ENCODE measurements at regions not wholly inside any gene's neighbourhood (a gene's known extent, or its start where the extent isn't known, plus 50 kb on each side); places are given as distances from the start of the nearest gene placed in this dataset.

DNA sequence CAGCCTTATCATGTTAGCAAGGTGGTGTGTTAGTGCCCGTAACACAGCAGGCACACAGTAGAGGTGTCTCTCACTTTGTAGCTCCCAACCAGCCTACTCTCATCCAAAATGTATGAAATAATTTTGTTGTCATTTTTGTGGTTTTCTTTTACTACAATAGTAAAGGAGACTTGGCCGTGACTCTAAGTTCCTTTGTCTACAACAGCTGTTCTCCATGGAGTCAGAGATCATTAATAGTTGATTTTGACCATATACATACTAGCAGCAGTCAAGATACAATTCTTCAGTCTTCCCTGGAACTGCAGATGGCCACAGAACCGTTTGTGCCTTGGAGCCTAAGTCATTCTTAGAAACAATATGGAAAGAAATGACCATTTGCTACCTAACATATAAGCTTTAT is 567.1 kb downstream of the TLR4 start:
- Histone ChIP-seq H3K27ac (ENCODE audit: low read length) (no peak overlapping the region), H3K9me3 (ENCODE audit: low read length) (no peaks in the 10 kb centered on the region), H3F3A (ENCODE audit: insufficient read depth, low read length, poor library complexity, severe bottlenecking) (no peaks in the 10 kb centered on the region), H3K27me3 (ENCODE audit: insufficient read depth, low read depth, low read length) (no peaks in the 10 kb centered on the region), H4K20me1 (ENCODE audit: insufficient read depth) (no peaks in the 10 kb centered on the region), H3K9ac (ENCODE audit: low read length) (no peak overlapping the region), H2AFZ (ENCODE audit: low read depth, low read length) (no peak overlapping the region), H3K79me2 (replicated peaks; ENCODE audit: insufficient read depth, low read length) (no peaks in the 10 kb centered on the region), H3K4me3 (ENCODE audit: low read length) (no peak overlapping the region), H3K4me2 (ENCODE audit: low read length) (no peak overlapping the region), H3K9me2 (ENCODE audit: insufficient read depth, low read length) (no peaks in the 10 kb centered on the region), H3K36me3 (ENCODE audit: insufficient read depth, low read length) (no peaks in the 10 kb centered on the region)
- TF ChIP-seq MXI1 (conservative IDR thresholded peaks at IDR 0.05; ENCODE audit: poor library complexity, severe bottlenecking) (no peak), EZH2 (IDR thresholded peaks at IDR 0.05; ENCODE audit: borderline replicate concordance, insufficient read depth, low read length, poor library complexity, severe bottlenecking) (no peak), EP300 (conservative IDR thresholded peaks at IDR 0.05; ENCODE audit: poor library complexity, severe bottlenecking) (no peak), POLR2AphosphoS5 (IDR thresholded peaks at IDR 0.05) (no peak), RAD21 (conservative IDR thresholded peaks at IDR 0.05) (no peak), TAF1 (IDR thresholded peaks at IDR 0.05; ENCODE audit: low read depth) (no peak), SMC3 (conservative IDR thresholded peaks at IDR 0.05; ENCODE audit: poor library complexity) (no peak)
- TF ChIP-seq, protein P1, sequence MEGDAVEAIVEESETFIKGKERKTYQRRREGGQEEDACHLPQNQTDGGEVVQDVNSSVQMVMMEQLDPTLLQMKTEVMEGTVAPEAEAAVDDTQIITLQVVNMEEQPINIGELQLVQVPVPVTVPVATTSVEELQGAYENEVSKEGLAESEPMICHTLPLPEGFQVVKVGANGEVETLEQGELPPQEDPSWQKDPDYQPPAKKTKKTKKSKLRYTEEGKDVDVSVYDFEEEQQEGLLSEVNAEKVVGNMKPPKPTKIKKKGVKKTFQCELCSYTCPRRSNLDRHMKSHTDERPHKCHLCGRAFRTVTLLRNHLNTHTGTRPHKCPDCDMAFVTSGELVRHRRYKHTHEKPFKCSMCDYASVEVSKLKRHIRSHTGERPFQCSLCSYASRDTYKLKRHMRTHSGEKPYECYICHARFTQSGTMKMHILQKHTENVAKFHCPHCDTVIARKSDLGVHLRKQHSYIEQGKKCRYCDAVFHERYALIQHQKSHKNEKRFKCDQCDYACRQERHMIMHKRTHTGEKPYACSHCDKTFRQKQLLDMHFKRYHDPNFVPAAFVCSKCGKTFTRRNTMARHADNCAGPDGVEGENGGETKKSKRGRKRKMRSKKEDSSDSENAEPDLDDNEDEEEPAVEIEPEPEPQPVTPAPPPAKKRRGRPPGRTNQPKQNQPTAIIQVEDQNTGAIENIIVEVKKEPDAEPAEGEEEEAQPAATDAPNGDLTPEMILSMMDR (IDR thresholded peaks at IDR 0.05; ENCODE audit: poor library complexity, severe bottlenecking): no peak
- TF ChIP-seq, protein P2, sequence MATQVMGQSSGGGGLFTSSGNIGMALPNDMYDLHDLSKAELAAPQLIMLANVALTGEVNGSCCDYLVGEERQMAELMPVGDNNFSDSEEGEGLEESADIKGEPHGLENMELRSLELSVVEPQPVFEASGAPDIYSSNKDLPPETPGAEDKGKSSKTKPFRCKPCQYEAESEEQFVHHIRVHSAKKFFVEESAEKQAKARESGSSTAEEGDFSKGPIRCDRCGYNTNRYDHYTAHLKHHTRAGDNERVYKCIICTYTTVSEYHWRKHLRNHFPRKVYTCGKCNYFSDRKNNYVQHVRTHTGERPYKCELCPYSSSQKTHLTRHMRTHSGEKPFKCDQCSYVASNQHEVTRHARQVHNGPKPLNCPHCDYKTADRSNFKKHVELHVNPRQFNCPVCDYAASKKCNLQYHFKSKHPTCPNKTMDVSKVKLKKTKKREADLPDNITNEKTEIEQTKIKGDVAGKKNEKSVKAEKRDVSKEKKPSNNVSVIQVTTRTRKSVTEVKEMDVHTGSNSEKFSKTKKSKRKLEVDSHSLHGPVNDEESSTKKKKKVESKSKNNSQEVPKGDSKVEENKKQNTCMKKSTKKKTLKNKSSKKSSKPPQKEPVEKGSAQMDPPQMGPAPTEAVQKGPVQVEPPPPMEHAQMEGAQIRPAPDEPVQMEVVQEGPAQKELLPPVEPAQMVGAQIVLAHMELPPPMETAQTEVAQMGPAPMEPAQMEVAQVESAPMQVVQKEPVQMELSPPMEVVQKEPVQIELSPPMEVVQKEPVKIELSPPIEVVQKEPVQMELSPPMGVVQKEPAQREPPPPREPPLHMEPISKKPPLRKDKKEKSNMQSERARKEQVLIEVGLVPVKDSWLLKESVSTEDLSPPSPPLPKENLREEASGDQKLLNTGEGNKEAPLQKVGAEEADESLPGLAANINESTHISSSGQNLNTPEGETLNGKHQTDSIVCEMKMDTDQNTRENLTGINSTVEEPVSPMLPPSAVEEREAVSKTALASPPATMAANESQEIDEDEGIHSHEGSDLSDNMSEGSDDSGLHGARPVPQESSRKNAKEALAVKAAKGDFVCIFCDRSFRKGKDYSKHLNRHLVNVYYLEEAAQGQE (IDR thresholded peaks at IDR 0.05; ENCODE audit: borderline replicate concordance): no peak

DNA sequence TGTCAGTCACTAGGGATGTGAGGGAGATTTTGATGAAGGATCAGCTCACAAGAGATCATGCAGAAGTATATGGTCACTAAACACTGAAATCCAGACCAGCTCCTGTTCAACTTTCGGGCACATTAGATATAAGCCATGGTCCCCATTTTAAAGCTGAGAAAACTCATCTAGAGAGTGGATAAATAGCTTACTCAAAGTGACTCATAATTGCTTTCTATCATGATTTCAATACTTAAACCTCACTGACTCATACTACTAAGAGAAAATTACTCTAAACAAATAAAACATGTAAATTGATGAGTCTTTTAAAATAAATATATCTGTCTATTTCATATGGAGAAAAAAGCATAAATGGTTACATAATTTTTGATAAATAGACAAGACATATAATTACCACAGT is 567.7 kb downstream of the TLR4 start:
- H4K20me1 ChIP-seq (ENCODE audit: insufficient read depth): no peaks in the 10 kb centered on the region
- H3K27me3 ChIP-seq (ENCODE audit: insufficient read depth, low read depth, low read length): no peaks in the 10 kb centered on the region
- H3K36me3 ChIP-seq (ENCODE audit: insufficient read depth, low read length): no peaks in the 10 kb centered on the region
- no peak overlapping the region for H3K27ac ChIP-seq (ENCODE audit: low read length)
- H3F3A ChIP-seq (ENCODE audit: insufficient read depth, low read length, poor library complexity, severe bottlenecking): no peaks in the 10 kb centered on the region
- H3K79me2 ChIP-seq (replicated peaks; ENCODE audit: insufficient read depth, low read length): no peaks in the 10 kb centered on the region
- H3K4me2 ChIP-seq (ENCODE audit: low read length): no peak overlapping the region
- TF ChIP-seq, protein P1 (IDR thresholded peaks at IDR 0.05; ENCODE audit: poor library complexity, severe bottlenecking): no peak
- TF ChIP-seq RAD21 (conservative IDR thresholded peaks at IDR 0.05) (no peak), POLR2AphosphoS5 (IDR thresholded peaks at IDR 0.05) (no peak), EZH2 (IDR thresholded peaks at IDR 0.05; ENCODE audit: borderline replicate concordance, insufficient read depth, low read length, poor library complexity, severe bottlenecking) (no peak), MXI1 (conservative IDR thresholded peaks at IDR 0.05; ENCODE audit: poor library complexity, severe bottlenecking) (no peak), TAF1 (IDR thresholded peaks at IDR 0.05; ENCODE audit: low read depth) (no peak), SMC3 (conservative IDR thresholded peaks at IDR 0.05; ENCODE audit: poor library complexity) (no peak), EP300 (conservative IDR thresholded peaks at IDR 0.05; ENCODE audit: poor library complexity, severe bottlenecking) (no peak)
- TF ChIP-seq, protein P2 (IDR thresholded peaks at IDR 0.05; ENCODE audit: borderline replicate concordance): no peak
- no peak overlapping the region for H3K4me3 ChIP-seq (ENCODE audit: low read length)
- H3K9me2 ChIP-seq (ENCODE audit: insufficient read depth, low read length): no peaks in the 10 kb centered on the region
- no peaks in the 10 kb centered on the region for H3K9me3 ChIP-seq (ENCODE audit: low read length)
- no peak overlapping the region for H3K9ac ChIP-seq (ENCODE audit: low read length)
- no peak overlapping the region for H2AFZ ChIP-seq (ENCODE audit: low read depth, low read length)

Data from neural cell (in vitro differentiated cells).